ENCODE measurements at regions not wholly inside any gene's neighbourhood (a gene's known extent, or its start where the extent isn't known, plus 50 kb on each side); places are given as distances from the start of the nearest gene placed in this dataset.

- H3K27ac ChIP-seq, result no peak overlapping the region
- H2AFZ ChIP-seq, result no peak overlapping the region
- H3K9me2 ChIP-seq (replicated peaks; ENCODE audit: insufficient read depth), result no peaks in the 10 kb centered on the region
- WGBS (ENCODE audit: low lambda C conversion rate, missing lambda C conversion rate), result 68% methylated on average over 10 of the region's 10 CpGs
- no peaks in the 10 kb centered on the region for H3K79me2 ChIP-seq
- H3K36me3 ChIP-seq (replicated peaks; ENCODE audit: insufficient read depth, low read depth), result no peaks in the 10 kb centered on the region
- no peak for DNase-seq (ENCODE audit: low spot score)
- no peaks in the 10 kb centered on the region for H4K20me1 ChIP-seq (ENCODE audit: insufficient read depth, poor library complexity, severe bottlenecking)
- no peak overlapping the region for H3K4me3 ChIP-seq
- H3K9me3 ChIP-seq (ENCODE audit: low read depth), result no peaks in the 10 kb centered on the region
- peaks cover 7% of the 10 kb centered on the region for H3K4me1 ChIP-seq (ENCODE audit: insufficient read depth)
- H3K4me2 ChIP-seq, result no peak overlapping the region
- no peaks in the 10 kb centered on the region for H3K27me3 ChIP-seq
- TF ChIP-seq EZH2 (IDR thresholded peaks at IDR 0.05; ENCODE audit: borderline replicate concordance) (no peak), EZH2phosphoT487 (IDR thresholded peaks at IDR 0.05; ENCODE audit: low read depth, severe bottlenecking, unreplicated experiment) (no peak)
- TF ChIP-seq, protein P1, sequence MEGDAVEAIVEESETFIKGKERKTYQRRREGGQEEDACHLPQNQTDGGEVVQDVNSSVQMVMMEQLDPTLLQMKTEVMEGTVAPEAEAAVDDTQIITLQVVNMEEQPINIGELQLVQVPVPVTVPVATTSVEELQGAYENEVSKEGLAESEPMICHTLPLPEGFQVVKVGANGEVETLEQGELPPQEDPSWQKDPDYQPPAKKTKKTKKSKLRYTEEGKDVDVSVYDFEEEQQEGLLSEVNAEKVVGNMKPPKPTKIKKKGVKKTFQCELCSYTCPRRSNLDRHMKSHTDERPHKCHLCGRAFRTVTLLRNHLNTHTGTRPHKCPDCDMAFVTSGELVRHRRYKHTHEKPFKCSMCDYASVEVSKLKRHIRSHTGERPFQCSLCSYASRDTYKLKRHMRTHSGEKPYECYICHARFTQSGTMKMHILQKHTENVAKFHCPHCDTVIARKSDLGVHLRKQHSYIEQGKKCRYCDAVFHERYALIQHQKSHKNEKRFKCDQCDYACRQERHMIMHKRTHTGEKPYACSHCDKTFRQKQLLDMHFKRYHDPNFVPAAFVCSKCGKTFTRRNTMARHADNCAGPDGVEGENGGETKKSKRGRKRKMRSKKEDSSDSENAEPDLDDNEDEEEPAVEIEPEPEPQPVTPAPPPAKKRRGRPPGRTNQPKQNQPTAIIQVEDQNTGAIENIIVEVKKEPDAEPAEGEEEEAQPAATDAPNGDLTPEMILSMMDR (IDR thresholded peaks at IDR 0.05; ENCODE audit: poor library complexity), result no peak
Measured at GRCh38 chr10:10295537-10295936, 722.1 kb upstream of the CELF2 start.

GRCh38 chr10:10302689-10303088 lies 715.0 kb upstream of the CELF2 start:
- H3K27me3 ChIP-seq, result no peaks in the 10 kb centered on the region
- H3K9me3 ChIP-seq (ENCODE audit: low read depth), result no peaks in the 10 kb centered on the region
- DNase-seq (ENCODE audit: low spot score), result no peak
- H4K20me1 ChIP-seq (ENCODE audit: insufficient read depth, poor library complexity, severe bottlenecking), result no peaks in the 10 kb centered on the region
- H3K27ac ChIP-seq, result no peak overlapping the region
- no peaks in the 10 kb centered on the region for H3K36me3 ChIP-seq (replicated peaks; ENCODE audit: insufficient read depth, low read depth)
- H2AFZ ChIP-seq, result no peak overlapping the region
- WGBS (ENCODE audit: low lambda C conversion rate, missing lambda C conversion rate), result 77% methylated on average over 3 of the region's 3 CpGs
- H3K9me2 ChIP-seq (replicated peaks; ENCODE audit: insufficient read depth), result no peaks in the 10 kb centered on the region
- TF ChIP-seq EZH2phosphoT487 (IDR thresholded peaks at IDR 0.05; ENCODE audit: low read depth, severe bottlenecking, unreplicated experiment) (no peak), EZH2 (IDR thresholded peaks at IDR 0.05; ENCODE audit: borderline replicate concordance) (no peak)
- TF ChIP-seq, protein P1 (IDR thresholded peaks at IDR 0.05; ENCODE audit: poor library complexity), result no peak
- H3K4me3 ChIP-seq, result no peak overlapping the region
- H3K4me2 ChIP-seq, result no peak overlapping the region
- H3K4me1 ChIP-seq (ENCODE audit: insufficient read depth), result no peaks in the 10 kb centered on the region
- H3K79me2 ChIP-seq, result no peaks in the 10 kb centered on the region

DNA sequence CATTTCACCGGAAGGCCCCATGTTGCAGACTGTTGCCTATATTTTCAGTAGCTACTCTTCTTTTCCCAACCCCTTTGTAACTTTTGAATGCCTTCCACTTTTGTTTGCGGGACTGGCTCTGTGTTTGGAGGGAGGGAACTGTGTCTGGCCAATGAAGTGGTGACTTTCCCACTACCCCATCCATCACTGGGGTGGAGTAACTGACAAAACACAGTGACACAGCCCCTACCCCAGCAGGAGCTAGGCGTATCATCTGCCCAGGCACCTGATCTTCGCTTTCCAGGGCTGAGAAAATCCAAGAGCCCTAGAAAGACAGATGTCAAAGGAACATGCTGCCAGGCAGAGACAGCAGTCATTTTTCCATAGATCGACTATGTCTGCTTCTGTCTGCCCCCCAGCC lies 710.6 kb upstream of the CELF2 start:
- no peak for DNase-seq (ENCODE audit: low spot score)
- H3K9me3 ChIP-seq (ENCODE audit: low read depth), result no peaks in the 10 kb centered on the region
- no peaks in the 10 kb centered on the region for H3K79me2 ChIP-seq
- H3K4me3 ChIP-seq, result no peak overlapping the region
- H3K4me1 ChIP-seq (ENCODE audit: insufficient read depth), result no peaks in the 10 kb centered on the region
- no peaks in the 10 kb centered on the region for H3K9me2 ChIP-seq (replicated peaks; ENCODE audit: insufficient read depth)
- no peak overlapping the region for H3K4me2 ChIP-seq
- H2AFZ ChIP-seq, result no peak overlapping the region
- H3K36me3 ChIP-seq (replicated peaks; ENCODE audit: insufficient read depth, low read depth), result no peaks in the 10 kb centered on the region
- TF ChIP-seq EZH2 (IDR thresholded peaks at IDR 0.05; ENCODE audit: borderline replicate concordance) (no peak), EZH2phosphoT487 (IDR thresholded peaks at IDR 0.05; ENCODE audit: low read depth, severe bottlenecking, unreplicated experiment) (no peak)
- TF ChIP-seq, protein P1 (IDR thresholded peaks at IDR 0.05; ENCODE audit: poor library complexity), result no peak
- no peak overlapping the region for H3K27ac ChIP-seq
- 89% methylated on average over 5 of the region's 5 CpGs for WGBS (ENCODE audit: low lambda C conversion rate, missing lambda C conversion rate)
- no peaks in the 10 kb centered on the region for H4K20me1 ChIP-seq (ENCODE audit: insufficient read depth, poor library complexity, severe bottlenecking)
- no peaks in the 10 kb centered on the region for H3K27me3 ChIP-seq

DNA sequence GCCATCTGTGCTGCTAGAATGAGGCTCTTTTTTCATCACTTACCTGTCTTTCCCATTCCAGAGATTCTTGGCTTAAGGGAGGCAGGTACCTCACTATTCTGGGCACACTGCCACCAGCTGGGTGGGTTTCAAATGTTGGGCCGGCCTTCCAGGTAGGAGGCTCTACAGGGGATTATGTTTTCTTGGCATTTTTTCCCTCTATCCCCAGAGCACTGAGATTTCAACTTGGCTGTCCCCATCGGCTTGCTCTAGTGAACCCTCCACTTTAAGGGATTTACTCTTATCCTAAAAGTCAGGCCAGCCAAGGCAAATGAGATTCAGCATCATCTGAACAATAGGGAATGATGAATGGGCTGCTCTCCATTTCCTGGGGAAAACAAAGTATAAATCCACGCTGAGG lies 710.1 kb upstream of the CELF2 start:
- H3K9me3 ChIP-seq (ENCODE audit: low read depth), result no peaks in the 10 kb centered on the region
- H3K9me2 ChIP-seq (replicated peaks; ENCODE audit: insufficient read depth), result no peaks in the 10 kb centered on the region
- H3K36me3 ChIP-seq (replicated peaks; ENCODE audit: insufficient read depth, low read depth), result no peaks in the 10 kb centered on the region
- WGBS (ENCODE audit: low lambda C conversion rate, missing lambda C conversion rate), result 90% methylated on average over 3 of the region's 3 CpGs
- no peak overlapping the region for H3K4me3 ChIP-seq
- no peaks in the 10 kb centered on the region for H3K27me3 ChIP-seq
- no peak for DNase-seq (ENCODE audit: low spot score)
- H3K79me2 ChIP-seq, result no peaks in the 10 kb centered on the region
- no peaks in the 10 kb centered on the region for H3K4me1 ChIP-seq (ENCODE audit: insufficient read depth)
- H3K4me2 ChIP-seq, result no peak overlapping the region
- no peaks in the 10 kb centered on the region for H4K20me1 ChIP-seq (ENCODE audit: insufficient read depth, poor library complexity, severe bottlenecking)
- H3K27ac ChIP-seq, result no peak overlapping the region
- H2AFZ ChIP-seq, result no peak overlapping the region
- TF ChIP-seq EZH2 (IDR thresholded peaks at IDR 0.05; ENCODE audit: borderline replicate concordance) (no peak), EZH2phosphoT487 (IDR thresholded peaks at IDR 0.05; ENCODE audit: low read depth, severe bottlenecking, unreplicated experiment) (no peak)
- TF ChIP-seq, protein P1 (IDR thresholded peaks at IDR 0.05; ENCODE audit: poor library complexity), result no peak
